H1 (cell line): ENCODE measurements at regions not wholly inside any gene's neighbourhood (a gene's known extent, or its start where the extent isn't known, plus 50 kb on each side); places are given as distances from the start of the nearest gene placed in this dataset.

Source experiments
- CTCF ChIA-PET: fragments of 300-600 bp; sonication (Branson Sonifier 250); formaldehyde crosslinking; loops from one replicate; lab custom pipeline; 2021; ENCODE audit not compliant: partially characterized antibody; lab: Charles Lee
- POLR2A ChIA-PET: fragments of 300-600 bp; sonication (Branson Sonifier 250); formaldehyde crosslinking; loops from one replicate; lab custom pipeline; 2021; ENCODE audit warnings: inconsistent platforms; ENCODE audit not compliant: partially characterized antibody; lab: Charles Lee
- DNase-seq, 2 experiments: peaks; one replicate each; pipeline versions ENCODE4 v3.0.0 to v3.0.0-alpha.2; 2010 to 2022; ENCODE audit warnings: low spot score in 2 of 2, low read depth in 1 of 2, mixed read lengths in 1 of 2
- FAIRE-seq: peaks from 2 replicates; lab custom pipeline; 2011; peaks lifted over from hg19 to GRCh38; lab: Jason Lieb, UNC
- H2AFZ ChIP-seq: 2 replicates; pipeline ENCODE4 v1.8.1; 2012; ENCODE audit warnings: low read length, inconsistent platforms
- H2AK5ac ChIP-seq: 2 replicates; pipeline ENCODE4 v1.6.1; 2013; ENCODE audit warnings: low read depth, low read length
- H2BK120ac ChIP-seq: replicated peaks from 2 replicates; pipeline ENCODE3; 2013; ENCODE audit warnings: low read depth, low read length, inconsistent platforms
- H2BK12ac ChIP-seq: 2 replicates; pipeline ENCODE4 v1.6.1; 2013; ENCODE audit warnings: low read depth, low read length
- H2BK15ac ChIP-seq: 2 replicates; pipeline ENCODE4 v1.6.1; 2013; ENCODE audit warnings: low read length
- H2BK20ac ChIP-seq: 2 replicates; pipeline ENCODE4 v1.6.1; 2013; ENCODE audit warnings: low read length
- H2BK5ac ChIP-seq: 2 replicates; pipeline ENCODE4 v1.6.1; 2013; ENCODE audit warnings: low read depth, low read length
- H3K14ac ChIP-seq: 2 replicates; pipeline ENCODE4 v1.6.1; 2013; ENCODE audit warnings: inconsistent platforms; ENCODE audit not compliant: insufficient read length
- H3K18ac ChIP-seq: 2 replicates; pipeline ENCODE4 v1.6.1; 2013; ENCODE audit warnings: low read length; ENCODE audit errors: extremely low read depth
- H3K23ac ChIP-seq: 2 replicates; pipeline ENCODE4 v1.6.1; 2013; ENCODE audit warnings: inconsistent platforms; ENCODE audit not compliant: insufficient read length
- H3K23me2 ChIP-seq: 2 replicates; pipeline ENCODE4 v1.6.1; 2013; ENCODE audit warnings: low read depth, low read length
- H3K27ac ChIP-seq: 2 replicates; pipeline ENCODE4 v1.6.1; 2011; ENCODE audit warnings: low read depth, low read length, inconsistent platforms
- H3K27me3 ChIP-seq, 4 experiments: replicated peaks in 1 of 4; 1 replicate in 1 of 4; 2 replicates in 3 of 4; pipeline versions ENCODE4 v1.6.1 to v1.8.1; 2011 to 2013; ENCODE audit warnings: low read length in 3 of 4, mild to moderate bottlenecking in 3 of 4, inconsistent platforms in 2 of 4, mixed read lengths in 2 of 4, moderate library complexity in 1 of 4; ENCODE audit not compliant: control insufficient read depth in 3 of 4, insufficient read depth in 3 of 4; ENCODE audit errors: extremely low read depth in 1 of 4
- H3K36me3 ChIP-seq, 4 experiments: 2 replicates each; pipeline versions ENCODE4 v1.6.1 to v1.8.1; 2011 to 2013; ENCODE audit warnings: mild to moderate bottlenecking in 4 of 4, low read length in 3 of 4, moderate library complexity in 2 of 4, control low read depth in 1 of 4, inconsistent platforms in 1 of 4; ENCODE audit not compliant: insufficient read depth in 4 of 4, control insufficient read depth in 2 of 4
- H3K4ac ChIP-seq: replicated peaks from 2 replicates; pipeline ENCODE3; 2013; ENCODE audit warnings: low read length, low read depth, mixed read lengths, inconsistent platforms; ENCODE audit not compliant: insufficient read length
- H3K4me1 ChIP-seq, 4 experiments: replicated peaks in 1 of 4; 1 replicate in 1 of 4; 2 replicates in 3 of 4; pipeline versions ENCODE4 v1.6.1 to v1.8.1; 2011 to 2013; ENCODE audit warnings: low read length in 3 of 4, inconsistent platforms in 2 of 4, mixed read lengths in 1 of 4; ENCODE audit not compliant: insufficient read depth in 4 of 4, control insufficient read depth in 3 of 4
- H3K4me2 ChIP-seq, 2 experiments: 2 replicates each; pipeline versions ENCODE4 v1.6.1 to v1.8.1; 2011 to 2013; ENCODE audit warnings: low read depth in 2 of 2, low read length in 2 of 2, control low read depth in 1 of 2, inconsistent platforms in 1 of 2, mild to moderate bottlenecking in 1 of 2; ENCODE audit not compliant: insufficient read depth in 1 of 2
- H3K4me3 ChIP-seq, 4 experiments: fragments of 200-600, 300-600 bp in 1 of 4; sonication (generic), shearing (Covaris generic), sonication (Bioruptor Twin) in 1 of 4; 2 replicates each; pipeline versions ENCODE4 v1.5.1 to v1.8.1; 2011 to 2016; ENCODE audit warnings: low read length in 4 of 4, low read depth in 3 of 4, control low read depth in 2 of 4, inconsistent platforms in 2 of 4, mild to moderate bottlenecking in 2 of 4, mixed read lengths in 1 of 4, moderate library complexity in 1 of 4; ENCODE audit not compliant: insufficient read depth in 2 of 4; ENCODE audit errors: extremely low read depth in 1 of 4
- H3K56ac ChIP-seq: replicated peaks from 2 replicates; pipeline ENCODE3; 2013; ENCODE audit warnings: low read depth, mild to moderate bottlenecking, mixed read lengths, low read length, inconsistent platforms; ENCODE audit not compliant: insufficient read length
- H3K79me1 ChIP-seq: 2 replicates; pipeline ENCODE4 v1.6.1; 2013; ENCODE audit warnings: low read depth, low read length, control low read depth
- H3K79me2 ChIP-seq, 2 experiments: 2 replicates each; pipeline versions ENCODE4 v1.6.1 to v1.8.1; 2012 to 2013; ENCODE audit warnings: low read length in 2 of 2, mild to moderate bottlenecking in 2 of 2, inconsistent platforms in 1 of 2; ENCODE audit not compliant: insufficient read depth in 2 of 2, control insufficient read depth in 1 of 2
- H3K9ac ChIP-seq, 4 experiments: replicated peaks in 1 of 4; 1 replicate in 1 of 4; 2 replicates in 3 of 4; pipeline versions ENCODE4 v1.6.1 to v1.8.1; 2011 to 2013; ENCODE audit warnings: low read depth in 3 of 4, low read length in 3 of 4, control low read depth in 2 of 4, mild to moderate bottlenecking in 2 of 4, moderate library complexity in 2 of 4, inconsistent platforms in 1 of 4; ENCODE audit errors: extremely low read depth in 1 of 4
- H3K9me3 ChIP-seq, 2 experiments: 2 replicates each; pipeline versions ENCODE4 v1.6.1 to v1.8.1; 2012 to 2013; ENCODE audit warnings: mild to moderate bottlenecking in 2 of 2, moderate library complexity in 2 of 2, control low read depth in 1 of 2, inconsistent platforms in 1 of 2, low read depth in 1 of 2, low read length in 1 of 2, mixed read lengths in 1 of 2; ENCODE audit not compliant: insufficient read depth in 2 of 2
- H4K20me1 ChIP-seq, 2 experiments: replicated peaks in 1 of 2; 2 replicates each; pipeline versions ENCODE3 to v1.8.1; 2011 to 2013; ENCODE audit warnings: inconsistent platforms in 2 of 2, low read length in 2 of 2, mild to moderate bottlenecking in 1 of 2; ENCODE audit not compliant: insufficient read depth in 2 of 2, control insufficient read depth in 1 of 2
- H4K5ac ChIP-seq: 2 replicates; pipeline ENCODE4 v1.6.1; 2013; ENCODE audit warnings: low read length, low read depth, mixed read lengths, inconsistent platforms; ENCODE audit not compliant: insufficient read length
- H4K8ac ChIP-seq: 2 replicates; pipeline ENCODE4 v1.8.0; 2013; ENCODE audit warnings: mild to moderate bottlenecking, moderate library complexity, low read length, inconsistent platforms; ENCODE audit not compliant: insufficient read depth; ENCODE audit errors: extremely low read depth
- H4K91ac ChIP-seq: replicated peaks from 2 replicates; pipeline ENCODE3; 2013; ENCODE audit warnings: low read length, mixed read lengths, inconsistent platforms; ENCODE audit not compliant: insufficient read length
- ATF2 ChIP-seq: IDR thresholded peaks from 2 replicates; pipeline ENCODE4 v1.6.1; 2012; ENCODE audit warnings: low read length, inconsistent platforms
- CTBP2 ChIP-seq: IDR thresholded peaks from 2 replicates; pipeline ENCODE4 v1.7.0; 2011; ENCODE audit warnings: borderline replicate concordance, mild to moderate bottlenecking, moderate library complexity, mixed read lengths, low read length; ENCODE audit not compliant: insufficient read depth, insufficient read length
- KDM4A ChIP-seq: IDR thresholded peaks from one replicate; pipeline ENCODE4 v1.7.1; 2012; ENCODE audit warnings: low read depth, mild to moderate bottlenecking, moderate library complexity, low read length, inconsistent platforms; ENCODE audit not compliant: severe bottlenecking
- MAX ChIP-seq: IDR thresholded peaks from 2 replicates; pipeline ENCODE4 v1.6.1; 2012; ENCODE audit warnings: inconsistent platforms
- NRF1 ChIP-seq: IDR thresholded peaks from 2 replicates; pipeline ENCODE4 v1.6.1; 2011; ENCODE audit warnings: mild to moderate bottlenecking, low read depth, low read length, improper control_type of control experiment
- POLR2AphosphoS5 ChIP-seq: IDR thresholded peaks from 2 replicates; pipeline ENCODE4 v1.6.1; 2011; ENCODE audit warnings: low read depth, low read length
- SAP30 ChIP-seq: fragments of 300-600 bp; sonication (generic); IDR thresholded peaks from 2 replicates; pipeline ENCODE4 v1.7.1; 2012; ENCODE audit warnings: low read length, moderate library complexity, mild to moderate bottlenecking, inconsistent platforms; ENCODE audit not compliant: insufficient read depth, insufficient replicate concordance
- SIX5 ChIP-seq: IDR thresholded peaks from 2 replicates; pipeline ENCODE4 v1.6.1; 2011; ENCODE audit warnings: mild to moderate bottlenecking, low read depth, low read length
- SP1 ChIP-seq: IDR thresholded peaks from 2 replicates; pipeline ENCODE4 v1.6.1; 2011; ENCODE audit warnings: low read depth, low read length
- TAF1 ChIP-seq: IDR thresholded peaks from 2 replicates; pipeline ENCODE4 v1.6.1; 2011; ENCODE audit warnings: mild to moderate bottlenecking, low read depth, low read length
- TAF7 ChIP-seq: optimal IDR thresholded peaks from 2 replicates; pipeline ENCODE3; 2011; ENCODE audit warnings: low read depth, mild to moderate bottlenecking, inconsistent platforms, low read length, moderate library complexity, borderline replicate concordance
- YY1 ChIP-seq: IDR thresholded peaks from 2 replicates; pipeline ENCODE4 v1.6.1; 2011; ENCODE audit warnings: low read depth, mild to moderate bottlenecking, low read length
- ZNF274 ChIP-seq: IDR thresholded peaks from 2 replicates; pipeline ENCODE4 v1.7.0; 2012; ENCODE audit warnings: low read length, borderline replicate concordance; ENCODE audit errors: extremely low read depth
- WGBS, 2 experiments: shearing (Covaris generic) in 1 of 2; methylation state at CpG; one replicate each; pipeline versions ENCODE4 v1.1.6 to v1.1.7; 2013 to 2015; ENCODE audit warnings: low lambda C conversion rate in 2 of 2, mixed read lengths in 2 of 2, inconsistent platforms in 1 of 2, low coverage in 1 of 2, missing lambda C conversion rate in 1 of 2; ENCODE audit not compliant: insufficient replicate concordance in 2 of 2, insufficient coverage in 1 of 2, insufficient read length in 1 of 2; ENCODE audit errors: extremely low coverage in 1 of 2, missing lambda C conversion rate in 1 of 2; 5-methylcytosine and 5-hydroxymethylcytosine counted together

- no peaks in the 10 kb centered on the region; a peak in 1 of 8 replicates for H3K36me3 ChIP-seq
- POLR2A ChIA-PET = no interaction called here
- TF ChIP-seq CTBP2 (no peak), SAP30 (no peak), KDM4A (no peak), NRF1 (no peak), ATF2 (no peak), TAF1 (no peak), POLR2AphosphoS5 (no peak), YY1 (no peak), MAX (no peak), ZNF274 (no peak), TAF7 (no peak), SP1 (no peak), SIX5 (no peak)
These were observed 880.2 kb downstream of the OTOL1 start for GRCh38 chr3:162376761-162377160.

More at GRCh38 chr3:162376761-162377160, 880.2 kb downstream of the OTOL1 start:
- Histone ChIP-seq H2AFZ (no peak overlapping the region), H3K27me3 (no peaks in the 10 kb centered on the region), H2BK15ac (no peak overlapping the region), H3K9ac (no peak overlapping the region), H3K4me1 (no peaks in the 10 kb centered on the region), H3K79me2 (no peaks in the 10 kb centered on the region), H2BK5ac (no peak overlapping the region), H2BK12ac (no peak overlapping the region), H3K18ac (no peak overlapping the region), H3K23me2 (no peaks in the 10 kb centered on the region), H3K4me2 (no peak overlapping the region), H2BK120ac (no peak overlapping the region), H4K5ac (no peak overlapping the region), H3K4ac (no peak overlapping the region), H4K20me1 (no peaks in the 10 kb centered on the region), H3K4me3 (no peak overlapping the region), H3K27ac (no peak overlapping the region), H4K91ac (no peak overlapping the region), H3K9me3 (0 out of 4 replicates have a peak, but pooled peaks cover 7 to 8% of the 10 kb centered on the region in 2 experiments), H4K8ac (no peak overlapping the region), H2AK5ac (no peak overlapping the region), H3K14ac (no peak overlapping the region), H3K79me1 (no peaks in the 10 kb centered on the region), H2BK20ac (no peak overlapping the region), H3K56ac (no peak overlapping the region), H3K23ac (no peak overlapping the region)
- FAIRE-seq = no peak
- WGBS, 2 experiments = 85% methylated on average over 1 of the region's 1 CpG; no CpG with 5 or more reads in 1 of the 2 experiments
- CTCF ChIA-PET = interaction anchor here (1.0 kb wide), 1 partner anchor 27 kb away, joined by 3 read pairs; no protein-coding TSS in a partner anchor
- DNase-seq = no peak
